Activated naive CD4-positive, alpha-beta T cell treated with anti-CD3 and anti-CD28 coated beads, Interleukin-2, amount 10 ng/mL, durations not matched to agents 7 days and 5 days (primary cell): ENCODE measurements at regions not wholly inside any gene's neighbourhood (a gene's known extent, or its start where the extent isn't known, plus 50 kb on each side); places are given as distances from the start of the nearest gene placed in this dataset.

ENCODE experiments used
- CTCF ChIA-PET: fragments of 350-600 bp; sonication (Branson Sonifier 250); formaldehyde crosslinking; loops from one replicate; lab custom pipeline; 2021; ENCODE audit warnings: antibody characterized with exemption; lab: Charles Lee
- DNase-seq: peaks from one replicate; pipeline ENCODE4 v3.0.0-alpha.2; 2020
- H3K27ac Mint-ChIP-seq: one replicate; pipeline ENCODE4 v1.8.0; 2021; ENCODE audit warnings: mild to moderate bottlenecking, moderate library complexity, mixed read lengths
- H3K27me3 Mint-ChIP-seq: one replicate; pipeline ENCODE4 v1.8.0; 2021; ENCODE audit warnings: mild to moderate bottlenecking, mixed read lengths
- H3K36me3 Mint-ChIP-seq: one replicate; pipeline ENCODE4 v1.8.0; 2021; ENCODE audit warnings: mixed read lengths
- H3K4me1 Mint-ChIP-seq: one replicate; pipeline ENCODE4 v1.8.0; 2021; ENCODE audit warnings: mixed read lengths
- H3K4me3 Mint-ChIP-seq: one replicate; pipeline ENCODE4 v1.8.0; 2021; ENCODE audit warnings: mild to moderate bottlenecking, moderate library complexity, mixed read lengths
- H3K9me3 Mint-ChIP-seq: one replicate; pipeline ENCODE4 v1.8.0; 2021; ENCODE audit warnings: mixed read lengths

DNA sequence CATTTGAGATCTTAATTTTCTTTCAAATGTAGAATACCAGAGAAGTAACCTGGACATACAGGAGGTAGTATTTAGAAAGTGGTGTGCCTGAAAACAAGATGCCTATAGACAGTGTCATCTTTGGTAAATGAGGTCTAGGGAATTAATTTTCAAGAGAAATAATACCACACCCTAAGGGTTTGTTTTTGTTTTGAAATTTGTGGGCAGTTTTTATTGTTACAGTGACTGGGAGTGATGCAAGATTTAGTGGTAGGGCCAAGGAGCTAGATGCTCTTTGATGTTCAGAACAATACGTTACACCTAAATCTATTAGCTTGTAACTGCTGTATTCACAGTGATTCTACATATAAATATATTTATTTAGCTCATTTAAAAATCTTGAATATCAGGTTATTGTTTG is 856.5 kb upstream of the MAP3K7 start:
- no peaks in the 10 kb centered on the region for H3K9me3 Mint-ChIP-seq
- no peak overlapping the region for H3K4me3 Mint-ChIP-seq
- peaks cover 5% of the 10 kb centered on the region for H3K4me1 Mint-ChIP-seq
- CTCF ChIA-PET: no interaction called here
- no peak for DNase-seq
- no peaks in the 10 kb centered on the region for H3K27me3 Mint-ChIP-seq
- H3K27ac Mint-ChIP-seq: no peak overlapping the region
- no peaks in the 10 kb centered on the region for H3K36me3 Mint-ChIP-seq

DNA sequence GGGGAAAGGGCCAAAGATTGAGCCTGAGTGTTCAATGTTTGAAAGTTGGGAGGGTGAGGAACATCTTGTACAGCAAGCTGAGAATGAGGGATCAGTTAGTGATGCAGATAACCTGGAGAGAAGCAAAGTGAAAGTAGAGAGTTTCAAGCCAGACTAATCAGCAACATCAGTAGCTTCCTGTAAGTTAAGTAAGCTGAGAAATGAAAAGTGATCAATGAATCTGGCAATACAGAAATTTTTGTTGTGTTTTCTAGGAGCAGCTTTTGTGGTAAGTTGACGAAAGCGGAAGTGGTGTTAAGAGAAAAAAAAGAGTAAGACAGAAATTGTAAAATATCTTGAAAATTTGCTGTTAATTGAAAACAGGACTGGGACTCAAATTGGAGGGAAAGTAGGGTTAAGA is 855.5 kb upstream of the MAP3K7 start:
- no peak overlapping the region for H3K27ac Mint-ChIP-seq
- CTCF ChIA-PET: no interaction called here
- no peak overlapping the region for H3K4me3 Mint-ChIP-seq
- no peaks in the 10 kb centered on the region for H3K36me3 Mint-ChIP-seq
- H3K27me3 Mint-ChIP-seq: no peaks in the 10 kb centered on the region
- no peaks in the 10 kb centered on the region for H3K9me3 Mint-ChIP-seq
- DNase-seq: no peak
- H3K4me1 Mint-ChIP-seq: peaks cover 5% of the 10 kb centered on the region

DNA sequence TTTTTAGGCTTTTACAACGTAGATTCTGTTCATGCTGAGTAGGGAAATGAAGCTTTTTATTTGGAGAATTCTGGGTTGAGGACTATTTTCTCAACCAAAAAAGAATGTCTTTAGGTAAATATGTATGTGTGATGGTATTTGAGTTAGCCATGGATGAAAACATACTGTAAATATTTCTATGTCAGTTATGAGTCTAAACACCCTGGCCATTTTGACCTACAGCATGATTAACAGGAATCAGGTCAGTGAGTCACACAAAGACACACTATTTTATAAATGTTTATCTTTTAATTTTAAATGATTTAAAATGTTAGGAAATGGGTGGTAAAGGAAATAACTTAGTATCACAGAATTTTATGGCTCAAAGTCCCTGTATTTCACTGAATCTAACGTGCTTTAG is 851.7 kb upstream of the MAP3K7 start:
- Mint-ChIP-seq H3K4me1 (peaks cover 5% of the 10 kb centered on the region), H3K27ac (no peak overlapping the region), H3K27me3 (no peaks in the 10 kb centered on the region), H3K9me3 (no peaks in the 10 kb centered on the region), H3K36me3 (no peaks in the 10 kb centered on the region), H3K4me3 (no peak overlapping the region)
- no peak for DNase-seq
- CTCF ChIA-PET: no interaction called here

DNA sequence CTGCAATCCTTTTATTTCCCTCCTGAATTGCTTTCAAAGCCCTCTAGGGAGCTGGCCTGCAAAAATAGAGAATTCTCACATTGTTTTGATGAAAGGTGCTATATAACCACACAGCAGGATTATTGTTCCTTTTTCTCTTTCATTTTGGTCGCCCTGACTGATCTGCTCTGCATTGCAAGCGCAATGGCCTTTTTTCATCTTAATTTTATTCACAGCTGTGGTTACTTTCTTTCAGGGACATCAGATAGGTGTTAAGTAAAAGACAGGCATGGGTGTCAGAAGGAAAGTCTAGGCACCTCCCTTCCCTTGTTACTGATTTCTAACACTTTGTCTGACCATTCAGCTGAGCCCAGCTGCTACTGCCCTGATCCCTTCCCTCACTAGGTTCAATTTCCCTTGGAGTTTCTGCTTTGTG is 850.5 kb upstream of the MAP3K7 start:
- DNase-seq: no peak
- peaks cover 3% of the 10 kb centered on the region for H3K4me1 Mint-ChIP-seq
- no peak overlapping the region for H3K4me3 Mint-ChIP-seq
- H3K27ac Mint-ChIP-seq: no peak overlapping the region
- H3K9me3 Mint-ChIP-seq: no peaks in the 10 kb centered on the region
- no peaks in the 10 kb centered on the region for H3K36me3 Mint-ChIP-seq
- CTCF ChIA-PET: no interaction called here
- H3K27me3 Mint-ChIP-seq: no peaks in the 10 kb centered on the region

DNA sequence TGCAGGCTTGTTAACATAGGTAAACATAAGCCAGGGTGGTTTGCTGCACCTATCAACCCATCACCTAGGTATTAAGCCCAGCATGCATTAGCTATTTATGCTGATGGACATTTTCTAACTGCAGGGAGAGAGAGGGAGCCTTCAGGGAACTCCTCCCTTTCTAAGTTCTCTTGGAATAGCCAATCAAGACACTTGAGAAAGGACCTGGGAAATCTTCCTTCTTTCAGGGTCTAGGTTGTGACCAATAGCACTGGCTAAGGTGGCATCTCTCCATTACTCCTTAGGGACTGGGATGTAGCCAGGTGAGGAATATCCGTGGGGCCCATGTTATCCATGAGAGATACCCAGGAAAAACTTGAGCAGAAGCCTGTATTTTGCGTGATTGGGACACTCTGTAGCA is 849.6 kb upstream of the MAP3K7 start:
- Mint-ChIP-seq H3K4me3 (no peak overlapping the region), H3K27ac (no peak overlapping the region), H3K36me3 (no peaks in the 10 kb centered on the region), H3K4me1 (no peaks in the 10 kb centered on the region), H3K9me3 (no peaks in the 10 kb centered on the region), H3K27me3 (no peaks in the 10 kb centered on the region)
- no peak for DNase-seq
- CTCF ChIA-PET: no interaction called here

DNA sequence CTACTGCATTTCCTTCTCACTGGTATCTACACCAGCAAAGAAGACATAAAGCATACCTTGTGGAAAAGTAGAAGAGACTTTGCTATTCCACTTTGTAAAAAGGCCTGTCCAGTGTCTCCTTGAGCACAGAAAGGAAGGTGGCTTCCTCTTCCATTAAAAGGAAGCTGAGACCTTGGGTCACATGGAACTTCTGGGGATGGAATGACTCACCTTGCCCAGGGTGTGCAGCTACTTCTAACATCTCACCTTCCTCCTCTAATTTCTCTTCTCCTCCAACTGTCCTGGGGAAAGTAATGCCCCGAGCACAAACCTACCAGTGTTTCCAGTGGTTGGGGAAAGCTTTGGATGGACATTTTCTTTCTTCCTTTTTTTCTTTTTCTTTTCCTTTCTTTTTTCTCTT is 848.8 kb upstream of the MAP3K7 start:
- Mint-ChIP-seq H3K4me1 (no peaks in the 10 kb centered on the region), H3K4me3 (no peak overlapping the region), H3K36me3 (no peaks in the 10 kb centered on the region), H3K27me3 (no peaks in the 10 kb centered on the region), H3K9me3 (no peaks in the 10 kb centered on the region), H3K27ac (no peak overlapping the region)
- CTCF ChIA-PET: no interaction called here
- DNase-seq: no peak

DNA sequence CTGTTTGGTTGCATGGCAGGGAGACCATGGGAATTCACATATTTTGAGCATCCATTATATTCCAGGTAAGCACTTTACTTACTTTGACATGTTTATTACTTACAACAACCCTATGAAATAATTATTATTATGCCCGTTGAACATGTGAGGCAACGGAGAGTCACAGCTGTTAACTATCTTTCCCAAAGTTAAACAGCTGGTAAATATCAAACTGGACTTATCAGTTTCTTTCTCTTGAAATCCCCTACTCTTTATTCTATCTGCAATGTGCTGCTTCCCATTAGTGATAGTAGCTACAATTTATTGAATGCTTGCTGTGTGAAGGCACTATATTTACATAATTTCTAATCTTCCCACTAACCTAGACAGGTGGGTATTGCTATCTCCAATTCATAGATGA is 847.7 kb upstream of the MAP3K7 start:
- H3K27me3 Mint-ChIP-seq: no peaks in the 10 kb centered on the region
- H3K27ac Mint-ChIP-seq: no peak overlapping the region
- no peak for DNase-seq
- CTCF ChIA-PET: no interaction called here
- H3K4me3 Mint-ChIP-seq: no peak overlapping the region
- H3K36me3 Mint-ChIP-seq: no peaks in the 10 kb centered on the region
- no peaks in the 10 kb centered on the region for H3K4me1 Mint-ChIP-seq
- no peaks in the 10 kb centered on the region for H3K9me3 Mint-ChIP-seq

DNA sequence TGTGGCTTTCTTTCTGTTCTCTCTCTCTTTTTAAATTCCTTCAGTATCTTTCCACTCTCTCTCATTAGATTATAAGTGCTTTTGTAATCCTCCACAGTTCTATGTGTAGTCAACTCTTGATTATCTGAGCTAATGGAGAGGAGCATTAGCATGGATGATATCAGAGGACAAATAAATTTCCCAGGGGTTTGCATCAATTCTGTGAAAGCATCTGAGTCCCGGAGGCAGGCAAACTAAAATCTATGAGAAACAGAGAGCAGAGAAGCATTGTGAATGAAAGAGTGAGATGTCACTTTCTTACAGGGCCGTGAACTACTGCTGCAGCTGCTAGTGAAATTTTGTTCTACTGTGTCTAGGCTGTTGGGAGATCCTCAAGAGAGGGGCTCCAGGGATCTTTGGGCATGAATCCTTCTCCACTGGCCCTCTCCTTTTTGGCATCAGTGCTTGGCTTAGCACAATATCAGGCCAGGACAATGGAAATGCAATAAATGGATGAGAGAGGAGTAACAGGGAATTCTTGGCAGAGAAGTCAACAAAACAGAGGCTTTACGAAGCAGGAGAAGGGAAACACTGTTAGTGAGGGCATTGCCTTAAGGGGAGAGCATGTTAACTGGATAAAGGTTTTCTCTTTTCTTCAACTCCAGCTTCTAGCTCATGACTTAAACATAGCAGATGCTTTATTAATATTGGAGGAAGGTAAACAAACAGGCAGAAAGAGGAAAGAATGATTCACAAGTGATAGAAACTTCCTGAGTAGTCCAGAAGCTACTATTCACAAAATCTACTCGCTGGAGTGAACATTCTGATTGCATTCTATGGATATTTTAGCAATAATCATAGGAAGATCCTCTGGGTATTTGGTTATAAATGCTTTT is 847.0 kb upstream of the MAP3K7 start:
- no peaks in the 10 kb centered on the region for H3K9me3 Mint-ChIP-seq
- no peak overlapping the region for H3K4me3 Mint-ChIP-seq
- DNase-seq: no peak
- CTCF ChIA-PET: no interaction called here
- H3K27me3 Mint-ChIP-seq: no peaks in the 10 kb centered on the region
- no peaks in the 10 kb centered on the region for H3K4me1 Mint-ChIP-seq
- no peaks in the 10 kb centered on the region for H3K36me3 Mint-ChIP-seq
- no peak overlapping the region for H3K27ac Mint-ChIP-seq

DNA sequence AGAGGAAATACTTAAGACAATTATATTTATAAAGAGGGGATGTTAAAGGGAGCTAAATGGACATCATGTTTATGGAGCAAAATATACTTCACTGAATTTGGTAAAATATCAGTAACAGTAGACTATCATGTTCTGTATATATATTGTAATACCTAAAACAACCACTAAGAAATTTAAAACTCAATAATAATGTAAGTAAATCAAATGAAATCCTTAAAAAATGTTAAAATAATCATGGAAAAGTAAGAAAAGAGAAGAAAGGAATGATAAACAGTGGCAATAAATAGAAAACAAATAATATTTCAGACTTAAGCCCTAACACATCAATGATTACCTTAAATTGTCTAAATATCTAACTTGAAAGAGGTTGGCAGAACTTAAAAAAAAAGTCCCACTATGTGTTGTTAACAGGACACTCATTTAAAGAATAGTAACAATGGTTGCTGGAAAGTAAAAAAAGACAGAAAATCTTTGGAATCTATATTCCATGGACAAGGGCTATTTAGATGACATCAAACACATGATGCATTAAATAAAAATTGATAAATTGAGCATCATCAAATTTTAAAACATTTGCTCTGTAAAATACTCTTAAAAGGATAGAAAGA is 842.2 kb upstream of the MAP3K7 start:
- no peak overlapping the region for H3K4me3 Mint-ChIP-seq
- H3K9me3 Mint-ChIP-seq: peaks cover 2% of the 10 kb centered on the region
- H3K36me3 Mint-ChIP-seq: no peaks in the 10 kb centered on the region
- H3K27me3 Mint-ChIP-seq: no peaks in the 10 kb centered on the region
- no peak for DNase-seq
- H3K4me1 Mint-ChIP-seq: no peaks in the 10 kb centered on the region
- CTCF ChIA-PET: no interaction called here
- H3K27ac Mint-ChIP-seq: no peak overlapping the region

DNA sequence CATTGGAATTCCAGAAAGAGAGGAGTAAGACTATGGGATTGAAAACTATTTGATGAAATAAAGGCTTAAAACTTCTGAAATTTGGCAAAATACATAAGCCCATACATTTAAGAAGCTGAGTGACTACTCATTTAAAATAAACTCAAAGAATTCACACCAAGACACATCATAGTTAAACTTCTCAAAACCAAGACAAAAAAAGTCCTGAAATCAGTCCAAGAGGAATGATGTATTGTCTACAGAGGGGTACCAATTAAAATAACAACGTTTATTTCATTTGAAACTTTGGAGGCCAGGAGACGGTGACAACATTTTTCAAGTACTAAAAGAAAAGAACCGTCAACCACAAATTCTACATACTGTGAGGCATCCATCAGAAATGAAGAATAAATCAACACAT is 841.4 kb upstream of the MAP3K7 start:
- no peak overlapping the region for H3K4me3 Mint-ChIP-seq
- H3K27me3 Mint-ChIP-seq: no peaks in the 10 kb centered on the region
- H3K4me1 Mint-ChIP-seq: no peaks in the 10 kb centered on the region
- peaks cover 3% of the 10 kb centered on the region for H3K9me3 Mint-ChIP-seq
- CTCF ChIA-PET: no interaction called here
- no peak overlapping the region for H3K27ac Mint-ChIP-seq
- H3K36me3 Mint-ChIP-seq: no peaks in the 10 kb centered on the region
- DNase-seq: no peak

DNA sequence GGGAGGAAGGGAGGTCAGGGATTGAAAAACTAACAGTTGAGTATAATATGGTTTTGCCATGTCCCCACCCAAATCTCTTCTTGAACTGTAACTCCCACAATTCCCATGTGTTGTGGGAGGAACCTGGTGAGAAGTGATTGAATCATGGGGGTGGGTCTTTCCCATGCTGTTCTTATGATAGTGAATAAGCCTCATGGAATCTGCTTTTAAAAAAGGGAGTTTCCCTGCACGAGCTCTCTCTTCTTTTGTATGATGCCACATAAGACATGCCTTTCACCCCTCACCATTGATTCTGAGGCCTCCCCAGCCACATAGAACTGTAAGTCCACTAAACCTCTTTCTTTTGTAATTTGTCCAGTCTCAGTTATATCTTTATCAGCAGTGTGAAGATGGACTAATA is 833.4 kb upstream of the MAP3K7 start:
- no peak for DNase-seq
- Mint-ChIP-seq H3K9me3 (peaks cover 14% of the 10 kb centered on the region), H3K27ac (no peak overlapping the region), H3K4me1 (no peaks in the 10 kb centered on the region), H3K27me3 (no peaks in the 10 kb centered on the region), H3K4me3 (no peak overlapping the region), H3K36me3 (no peaks in the 10 kb centered on the region)
- CTCF ChIA-PET: no interaction called here

DNA sequence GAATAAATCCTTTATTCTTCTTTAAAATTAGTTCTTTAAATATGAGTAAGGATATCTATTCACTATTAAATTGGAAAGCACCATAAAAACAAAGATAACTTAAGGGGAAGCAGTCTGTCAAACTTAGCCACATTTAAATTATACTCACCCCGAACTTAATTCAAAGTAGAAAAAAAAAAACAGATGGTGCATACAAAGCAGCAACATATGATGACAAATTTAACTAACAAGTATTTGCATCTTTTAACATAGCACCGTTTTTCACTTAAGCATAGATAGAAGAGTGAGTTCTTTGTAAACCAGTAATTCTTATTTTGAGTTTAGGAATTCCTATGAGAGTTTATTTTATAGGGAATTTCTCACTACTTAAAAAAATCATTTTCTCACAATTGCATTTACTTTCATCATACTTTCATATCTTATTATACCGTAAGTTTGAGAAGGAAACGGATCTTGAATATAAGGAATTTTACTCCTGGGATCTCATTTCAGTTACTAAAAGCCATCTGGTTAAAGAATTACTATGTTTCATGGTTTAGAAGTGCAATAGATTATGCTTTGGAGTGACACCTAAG is 828.2 kb upstream of the MAP3K7 start:
- no peak for DNase-seq
- H3K27ac Mint-ChIP-seq: no peak overlapping the region
- no peaks in the 10 kb centered on the region for H3K36me3 Mint-ChIP-seq
- no peak overlapping the region for H3K4me3 Mint-ChIP-seq
- no peaks in the 10 kb centered on the region for H3K27me3 Mint-ChIP-seq
- peaks cover 7% of the 10 kb centered on the region for H3K9me3 Mint-ChIP-seq
- H3K4me1 Mint-ChIP-seq: no peaks in the 10 kb centered on the region
- CTCF ChIA-PET: no interaction called here

DNA sequence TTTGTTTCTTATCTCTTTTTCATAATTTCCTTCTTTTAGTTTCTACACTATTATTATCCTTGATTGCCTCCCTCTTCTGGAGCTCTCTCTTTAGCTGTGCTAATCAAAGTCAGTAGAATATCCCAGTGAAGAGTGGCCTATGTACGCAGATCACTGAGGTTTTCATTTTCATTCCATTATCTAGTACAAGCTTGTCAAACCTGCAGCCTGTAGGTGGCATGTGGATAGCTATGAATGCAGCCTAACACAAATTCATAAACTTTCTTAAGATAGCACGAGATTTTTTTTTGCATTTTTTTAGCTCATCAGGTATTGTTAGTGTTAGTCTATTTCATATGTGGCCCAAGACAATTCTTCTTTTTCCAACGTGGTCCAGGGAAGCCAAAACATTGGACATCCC is 825.7 kb upstream of the MAP3K7 start:
- no peaks in the 10 kb centered on the region for H3K36me3 Mint-ChIP-seq
- H3K4me3 Mint-ChIP-seq: no peak overlapping the region
- no peaks in the 10 kb centered on the region for H3K27me3 Mint-ChIP-seq
- CTCF ChIA-PET: no interaction called here
- no peak overlapping the region for H3K27ac Mint-ChIP-seq
- H3K9me3 Mint-ChIP-seq: peaks cover 3% of the 10 kb centered on the region
- no peak for DNase-seq
- H3K4me1 Mint-ChIP-seq: no peaks in the 10 kb centered on the region

DNA sequence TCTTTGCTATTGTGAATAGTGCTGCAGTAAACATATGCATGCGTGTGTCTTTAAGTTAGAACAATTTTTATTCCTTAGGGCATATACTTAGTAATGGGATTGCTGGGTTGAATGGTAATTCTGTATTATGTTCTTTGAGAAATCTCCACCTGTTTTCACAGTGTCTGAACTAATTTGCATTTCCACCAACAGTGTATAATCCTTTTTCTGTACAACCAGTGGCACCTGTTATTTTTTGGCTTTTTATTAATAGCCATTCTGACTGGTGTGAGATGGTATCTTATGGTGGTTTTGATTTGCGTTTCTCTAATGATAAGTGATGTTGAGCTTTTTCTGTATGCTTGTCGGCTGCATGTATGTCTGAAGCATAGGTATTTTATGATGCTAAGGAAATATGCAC is 820.8 kb upstream of the MAP3K7 start:
- no peak overlapping the region for H3K4me3 Mint-ChIP-seq
- no peak for DNase-seq
- no peaks in the 10 kb centered on the region for H3K27me3 Mint-ChIP-seq
- no peaks in the 10 kb centered on the region for H3K4me1 Mint-ChIP-seq
- H3K9me3 Mint-ChIP-seq: peaks cover 10% of the 10 kb centered on the region
- CTCF ChIA-PET: no interaction called here
- H3K36me3 Mint-ChIP-seq: no peaks in the 10 kb centered on the region
- H3K27ac Mint-ChIP-seq: no peak overlapping the region

DNA sequence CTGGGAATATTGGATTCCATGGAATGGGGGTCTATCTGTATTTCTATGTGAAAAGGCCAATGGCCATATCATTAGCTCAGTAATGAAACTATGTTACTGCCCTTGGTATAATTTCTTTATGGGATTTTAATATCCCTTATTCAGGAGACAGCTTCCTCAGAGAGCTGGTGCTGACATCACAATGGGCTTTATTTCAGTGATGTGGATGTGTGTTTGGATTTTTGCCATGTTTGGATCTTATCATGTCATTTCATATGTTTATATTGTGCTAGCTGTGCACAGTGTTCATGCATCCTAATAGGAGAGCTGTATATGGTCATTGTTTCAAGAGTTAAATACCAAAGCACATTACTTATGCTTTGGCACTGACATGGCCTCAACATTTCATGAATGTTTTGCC is 806.1 kb upstream of the MAP3K7 start:
- Mint-ChIP-seq H3K9me3 (peaks cover 2% of the 10 kb centered on the region), H3K36me3 (no peaks in the 10 kb centered on the region), H3K4me1 (no peaks in the 10 kb centered on the region), H3K4me3 (no peak overlapping the region), H3K27me3 (no peaks in the 10 kb centered on the region), H3K27ac (no peak overlapping the region)
- no peak for DNase-seq
- CTCF ChIA-PET: no interaction called here
